ENCODE measurements at regions not wholly inside any gene's neighbourhood (a gene's known extent, or its start where the extent isn't known, plus 50 kb on each side); places are given as distances from the start of the nearest gene placed in this dataset.
"Not testable (repeated sequence)": the region's sequence is repeated elsewhere in the genome, so short reads cannot be mapped to it uniquely, and the experiment has no call there.

- TF ChIP-seq CTCF (conservative IDR thresholded peaks at IDR 0.05; ENCODE audit: low read length); EZH2phosphoT487 (IDR thresholded peaks at IDR 0.05; ENCODE audit: borderline replicate concordance, low read depth, low read length): not testable (repeated sequence)
Observed at GRCh38 chr5:99509064-99509463, 580.3 kb upstream of the CHD1 start.
